ENCODE measurements at regions not wholly inside any gene's neighbourhood (a gene's known extent, or its start where the extent isn't known, plus 50 kb on each side); places are given as distances from the start of the nearest gene placed in this dataset.
"Not testable (repeated sequence)": the region's sequence is repeated elsewhere in the genome, so short reads cannot be mapped to it uniquely, and the experiment has no call there.

- not testable (repeated sequence) for H2AK5ac ChIP-seq (ENCODE audit: low read depth, low read length); H3K79me1 ChIP-seq (ENCODE audit: low read depth, low read length); H2BK120ac ChIP-seq (ENCODE audit: low read depth, low read length); H3K27ac ChIP-seq (replicated peaks; ENCODE audit: low read length); H3K4me2 ChIP-seq (ENCODE audit: insufficient read depth, low read length, poor library complexity, severe bottlenecking); H3K27me3 ChIP-seq (ENCODE audit: control insufficient read depth in 3 of 3, insufficient read depth in 3 of 3, low read depth in 1 of 3, low read length in 3 of 3); H3K4ac ChIP-seq (ENCODE audit: low read length); H3K4me3 ChIP-seq (ENCODE audit: low read length in 2 of 2); H3K9me3 ChIP-seq (replicated peaks in 1 of 2; ENCODE audit: control insufficient read depth in 2 of 2, insufficient read depth in 1 of 2, low read depth in 1 of 2, low read length in 2 of 2); H3K18ac ChIP-seq (ENCODE audit: low read length); H3K9ac ChIP-seq (ENCODE audit: low read depth, low read length, poor library complexity); H3K14ac ChIP-seq (ENCODE audit: low read length); DNase-seq (ENCODE audit: low spot score); H2BK15ac ChIP-seq (ENCODE audit: low read length); H4K8ac ChIP-seq (ENCODE audit: low read depth, low read length); H2AFZ ChIP-seq (ENCODE audit: low read length); H2BK5ac ChIP-seq (ENCODE audit: low read length); H3K23ac ChIP-seq (ENCODE audit: low read depth, low read length, poor library complexity); H4K91ac ChIP-seq (ENCODE audit: low read depth, low read length, poor library complexity); H3K36me3 ChIP-seq (replicated peaks in 1 of 2; ENCODE audit: control insufficient read depth in 2 of 2, insufficient read depth in 2 of 2, low read length in 2 of 2); H2BK12ac ChIP-seq (ENCODE audit: low read length); H3K4me1 ChIP-seq (ENCODE audit: control insufficient read depth in 2 of 2, insufficient read depth in 1 of 2, low read depth in 1 of 2, low read length in 2 of 2)
- WGBS, 2 donors (ENCODE audit: extremely low coverage in 2 of 2, insufficient read length in 2 of 2, insufficient replicate concordance in 1 of 2) = no CpG with 5 or more reads among the region's 41 CpGs
Measured at GRCh38 chr14:19098230-19098629, 131.0 kb downstream of the POTEM start.

GRCh38 chr14:19098732-19099131 lies 131.5 kb downstream of the POTEM start:
- H2AK5ac ChIP-seq (ENCODE audit: low read depth, low read length); H3K4me3 ChIP-seq (ENCODE audit: low read length in 2 of 2); H3K9me3 ChIP-seq (replicated peaks in 1 of 2; ENCODE audit: control insufficient read depth in 2 of 2, insufficient read depth in 1 of 2, low read depth in 1 of 2, low read length in 2 of 2); H4K8ac ChIP-seq (ENCODE audit: low read depth, low read length); H3K4me2 ChIP-seq (ENCODE audit: insufficient read depth, low read length, poor library complexity, severe bottlenecking); H2BK12ac ChIP-seq (ENCODE audit: low read length); H3K27ac ChIP-seq (replicated peaks; ENCODE audit: low read length); H3K9ac ChIP-seq (ENCODE audit: low read depth, low read length, poor library complexity); H3K79me1 ChIP-seq (ENCODE audit: low read depth, low read length); H4K91ac ChIP-seq (ENCODE audit: low read depth, low read length, poor library complexity); H3K14ac ChIP-seq (ENCODE audit: low read length); H3K36me3 ChIP-seq (replicated peaks in 1 of 2; ENCODE audit: control insufficient read depth in 2 of 2, insufficient read depth in 2 of 2, low read length in 2 of 2); H2BK120ac ChIP-seq (ENCODE audit: low read depth, low read length); H3K27me3 ChIP-seq (ENCODE audit: control insufficient read depth in 3 of 3, insufficient read depth in 3 of 3, low read depth in 1 of 3, low read length in 3 of 3); H2BK15ac ChIP-seq (ENCODE audit: low read length); H3K4me1 ChIP-seq (ENCODE audit: control insufficient read depth in 2 of 2, insufficient read depth in 1 of 2, low read depth in 1 of 2, low read length in 2 of 2); H3K23ac ChIP-seq (ENCODE audit: low read depth, low read length, poor library complexity); H3K4ac ChIP-seq (ENCODE audit: low read length); H2AFZ ChIP-seq (ENCODE audit: low read length); H2BK5ac ChIP-seq (ENCODE audit: low read length); DNase-seq (ENCODE audit: low spot score); H3K18ac ChIP-seq (ENCODE audit: low read length): not testable (repeated sequence)
- no CpG with 5 or more reads among the region's 34 CpGs for WGBS, 2 donors (ENCODE audit: extremely low coverage in 2 of 2, insufficient read length in 2 of 2, insufficient replicate concordance in 1 of 2)

- not testable (repeated sequence) for H3K23ac ChIP-seq (ENCODE audit: low read depth, low read length, poor library complexity); H2BK120ac ChIP-seq (ENCODE audit: low read depth, low read length); H4K8ac ChIP-seq (ENCODE audit: low read depth, low read length); H3K4me1 ChIP-seq (ENCODE audit: control insufficient read depth in 2 of 2, insufficient read depth in 1 of 2, low read depth in 1 of 2, low read length in 2 of 2); H3K18ac ChIP-seq (ENCODE audit: low read length); H2BK5ac ChIP-seq (ENCODE audit: low read length); DNase-seq (ENCODE audit: low spot score); H4K91ac ChIP-seq (ENCODE audit: low read depth, low read length, poor library complexity); H3K4me2 ChIP-seq (ENCODE audit: insufficient read depth, low read length, poor library complexity, severe bottlenecking); H2AFZ ChIP-seq (ENCODE audit: low read length); H3K9me3 ChIP-seq (replicated peaks in 1 of 2; ENCODE audit: control insufficient read depth in 2 of 2, insufficient read depth in 1 of 2, low read depth in 1 of 2, low read length in 2 of 2); H3K27ac ChIP-seq (replicated peaks; ENCODE audit: low read length); H3K9ac ChIP-seq (ENCODE audit: low read depth, low read length, poor library complexity); H2BK15ac ChIP-seq (ENCODE audit: low read length); H3K14ac ChIP-seq (ENCODE audit: low read length); H2AK5ac ChIP-seq (ENCODE audit: low read depth, low read length); H3K79me1 ChIP-seq (ENCODE audit: low read depth, low read length); H3K4me3 ChIP-seq (ENCODE audit: low read length in 2 of 2); H3K4ac ChIP-seq (ENCODE audit: low read length); H2BK12ac ChIP-seq (ENCODE audit: low read length); H3K36me3 ChIP-seq (replicated peaks in 1 of 2; ENCODE audit: control insufficient read depth in 2 of 2, insufficient read depth in 2 of 2, low read length in 2 of 2); H3K27me3 ChIP-seq (ENCODE audit: control insufficient read depth in 3 of 3, insufficient read depth in 3 of 3, low read depth in 1 of 3, low read length in 3 of 3)
- WGBS, 2 donors (ENCODE audit: extremely low coverage in 2 of 2, insufficient read length in 2 of 2, insufficient replicate concordance in 1 of 2) = no CpG with 5 or more reads among the region's 29 CpGs
Measured at GRCh38 chr14:19099336-19099735, 132.1 kb downstream of the POTEM start.

DNA sequence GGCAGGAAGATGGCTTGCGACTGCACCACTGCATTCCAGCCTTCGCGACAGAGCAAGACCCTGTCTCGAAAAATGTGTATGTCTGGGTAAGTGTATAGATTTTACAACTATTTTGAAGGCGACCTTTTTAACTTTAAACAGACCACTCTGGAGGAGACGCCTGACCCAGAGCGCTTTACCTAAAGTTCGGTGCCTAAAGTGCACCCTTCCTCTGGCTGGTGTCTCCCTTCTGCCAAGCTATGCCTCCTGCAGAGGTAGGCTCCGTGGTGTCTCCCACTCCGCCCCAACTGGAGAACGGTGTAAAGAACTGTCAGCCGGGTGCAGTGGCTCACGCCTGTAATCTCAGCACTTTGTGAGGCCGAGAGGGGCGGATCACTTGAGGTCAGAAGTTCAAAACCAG lies 132.7 kb downstream of the POTEM start:
- not testable (repeated sequence) for H3K27ac ChIP-seq (replicated peaks; ENCODE audit: low read length); H2AFZ ChIP-seq (ENCODE audit: low read length); H3K9me3 ChIP-seq (replicated peaks in 1 of 2; ENCODE audit: control insufficient read depth in 2 of 2, insufficient read depth in 1 of 2, low read depth in 1 of 2, low read length in 2 of 2); H2BK12ac ChIP-seq (ENCODE audit: low read length); H2BK120ac ChIP-seq (ENCODE audit: low read depth, low read length); H2BK15ac ChIP-seq (ENCODE audit: low read length); H3K4ac ChIP-seq (ENCODE audit: low read length); H3K9ac ChIP-seq (ENCODE audit: low read depth, low read length, poor library complexity); H3K4me1 ChIP-seq (ENCODE audit: control insufficient read depth in 2 of 2, insufficient read depth in 1 of 2, low read depth in 1 of 2, low read length in 2 of 2); H4K8ac ChIP-seq (ENCODE audit: low read depth, low read length); H3K4me3 ChIP-seq (ENCODE audit: low read length in 2 of 2); H3K4me2 ChIP-seq (ENCODE audit: insufficient read depth, low read length, poor library complexity, severe bottlenecking); H3K36me3 ChIP-seq (replicated peaks in 1 of 2; ENCODE audit: control insufficient read depth in 2 of 2, insufficient read depth in 2 of 2, low read length in 2 of 2); H2BK5ac ChIP-seq (ENCODE audit: low read length); H4K91ac ChIP-seq (ENCODE audit: low read depth, low read length, poor library complexity); H3K79me1 ChIP-seq (ENCODE audit: low read depth, low read length); H3K27me3 ChIP-seq (ENCODE audit: control insufficient read depth in 3 of 3, insufficient read depth in 3 of 3, low read depth in 1 of 3, low read length in 3 of 3); H3K23ac ChIP-seq (ENCODE audit: low read depth, low read length, poor library complexity); H2AK5ac ChIP-seq (ENCODE audit: low read depth, low read length); H3K18ac ChIP-seq (ENCODE audit: low read length); H3K14ac ChIP-seq (ENCODE audit: low read length); DNase-seq (ENCODE audit: low spot score)
- no CpG with 5 or more reads among the region's 15 CpGs for WGBS, 2 donors (ENCODE audit: extremely low coverage in 2 of 2, insufficient read length in 2 of 2, insufficient replicate concordance in 1 of 2)
